HG02571 (cell line): ENCODE measurements at regions not wholly inside any gene's neighbourhood (a gene's known extent, or its start where the extent isn't known, plus 50 kb on each side); places are given as distances from the start of the nearest gene placed in this dataset.
"Not testable (repeated sequence)": the region's sequence is repeated elsewhere in the genome, so short reads cannot be mapped to it uniquely, and the experiment has no call there.

Source experiments
- ATAC-seq: cut with Tn5 transposase; IDR thresholded peaks from one replicate; pipeline ENCODE4 v1.9.1; 2021; ENCODE audit warnings: mild to moderate bottlenecking, moderate library complexity; ENCODE audit not compliant: unreplicated experiment

- ATAC-seq, result no peak
These were observed 1006.9 kb downstream of the VRK1 start for GRCh38 chr14:97804056-97804455.

GRCh38 chr14:97806891-97807290, 1009.7 kb downstream of the VRK1 start:
- ATAC-seq, result no peak

GRCh38 chr14:97808541-97808940, 1011.4 kb downstream of the VRK1 start:
- ATAC-seq, result not testable (repeated sequence)

- no peak for ATAC-seq
These were observed 1016.4 kb downstream of the VRK1 start for GRCh38 chr14:97813556-97813955.

- no peak for ATAC-seq
These were observed 1023.6 kb downstream of the VRK1 start for GRCh38 chr14:97820781-97821180.

GRCh38 chr14:97824218-97824617, 1027.0 kb downstream of the VRK1 start:
- ATAC-seq, result no peak

- no peak for ATAC-seq
These were observed 1030.6 kb downstream of the VRK1 start for GRCh38 chr14:97827746-97828145.

- no peak for ATAC-seq
These were observed 1035.6 kb downstream of the VRK1 start for GRCh38 chr14:97832776-97833175.

GRCh38 chr14:97838986-97839385, 1041.8 kb downstream of the VRK1 start:
- no peak for ATAC-seq

GRCh38 chr14:97840159-97840558, 1043.0 kb downstream of the VRK1 start:
- no peak for ATAC-seq

- ATAC-seq, result no peak
These were observed 1044.6 kb downstream of the VRK1 start for GRCh38 chr14:97841762-97842161.

GRCh38 chr14:97843066-97843465, 1045.9 kb downstream of the VRK1 start:
- ATAC-seq, result no peak

- no peak for ATAC-seq
These were observed 1046.9 kb downstream of the VRK1 start for GRCh38 chr14:97844042-97844441.

- no peak for ATAC-seq
These were observed 1049.0 kb downstream of the VRK1 start for GRCh38 chr14:97846156-97846555.

- ATAC-seq, result no peak
These were observed 1051.3 kb downstream of the VRK1 start for GRCh38 chr14:97848317-97848980.

GRCh38 chr14:97850466-97850865, 1053.3 kb downstream of the VRK1 start:
- ATAC-seq, result no peak

GRCh38 chr14:97850886-97851285, 1053.7 kb downstream of the VRK1 start:
- ATAC-seq, result no peak

- ATAC-seq, result no peak
These were observed 1054.3 kb downstream of the VRK1 start for GRCh38 chr14:97851428-97851995.

- ATAC-seq, result no peak
These were observed 1057.7 kb downstream of the VRK1 start for GRCh38 chr14:97854918-97855317.

GRCh38 chr14:97866195-97866594, 1069.0 kb downstream of the VRK1 start:
- ATAC-seq, result no peak

- ATAC-seq, result no peak
These were observed 1069.5 kb downstream of the VRK1 start for GRCh38 chr14:97866664-97867063.

GRCh38 chr14:97873291-97873690, 1076.1 kb downstream of the VRK1 start:
- ATAC-seq, result no peak

- ATAC-seq, result no peak
These were observed 1077.2 kb downstream of the VRK1 start for GRCh38 chr14:97874394-97874793.
